ENCODE measurements at regions not wholly inside any gene's neighbourhood (a gene's known extent, or its start where the extent isn't known, plus 50 kb on each side); places are given as distances from the start of the nearest gene placed in this dataset.
"Not testable (repeated sequence)": the region's sequence is repeated elsewhere in the genome, so short reads cannot be mapped to it uniquely, and the experiment has no call there.

DNA sequence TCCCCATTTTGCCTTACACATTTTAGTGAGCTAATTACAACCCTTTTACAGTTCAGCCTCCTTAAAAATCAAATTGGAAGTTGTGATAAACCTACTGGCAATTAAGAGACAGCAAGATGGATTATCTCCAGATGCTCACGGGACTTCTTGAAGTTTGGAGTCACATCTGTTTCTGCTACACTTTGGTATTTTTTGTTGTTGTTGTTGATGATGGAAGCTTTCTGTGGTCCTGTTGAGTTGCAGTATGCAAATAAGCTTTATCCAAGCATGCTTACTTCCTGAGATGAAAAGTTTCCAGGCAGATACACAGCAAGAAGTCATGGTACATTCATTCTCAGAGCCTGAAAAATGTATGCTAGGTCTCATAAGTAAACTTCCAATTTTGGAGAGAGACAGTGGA, 670.0 kb upstream of the AMOT start:
- peaks cover 3 to 14% of the 10 kb centered on the region in 2 donors for H3K9me3 Mint-ChIP-seq
- ATAC-seq (no peak), DNase-seq (no peak)
- Histone ChIP-seq H3K27me3 (ENCODE audit: control insufficient read depth, insufficient read depth, low read length) (no peaks in the 10 kb centered on the region), H3K36me3 (ENCODE audit: control insufficient read depth, insufficient read depth, low read length) (no peaks in the 10 kb centered on the region), H3K4me3 (ENCODE audit: low read length) (no peak overlapping the region), H3K4me1 (ENCODE audit: control insufficient read depth, insufficient read depth, low read length) (no peaks in the 10 kb centered on the region), H3K27ac (ENCODE audit: low read length) (no peak overlapping the region), H3K9me3 (ENCODE audit: control insufficient read depth, insufficient read depth, low read length) (no peaks in the 10 kb centered on the region)
- 100% methylated on average over 1 of the region's 1 CpG for WGBS (ENCODE audit: insufficient coverage)
- no peak overlapping the region for H3K27ac Mint-ChIP-seq
- intact Hi-C loops (cut with micrococcal nuclease) = no loop called here
- H3K4me1 Mint-ChIP-seq = no peaks in the 10 kb centered on the region
- no peak overlapping the region for H3K4me3 Mint-ChIP-seq
- no peaks in the 10 kb centered on the region for H3K27me3 Mint-ChIP-seq (ENCODE audit: low read depth in 2 of 2)
- H3K36me3 Mint-ChIP-seq = no peaks in the 10 kb centered on the region
- TF ChIP-seq, protein P1, sequence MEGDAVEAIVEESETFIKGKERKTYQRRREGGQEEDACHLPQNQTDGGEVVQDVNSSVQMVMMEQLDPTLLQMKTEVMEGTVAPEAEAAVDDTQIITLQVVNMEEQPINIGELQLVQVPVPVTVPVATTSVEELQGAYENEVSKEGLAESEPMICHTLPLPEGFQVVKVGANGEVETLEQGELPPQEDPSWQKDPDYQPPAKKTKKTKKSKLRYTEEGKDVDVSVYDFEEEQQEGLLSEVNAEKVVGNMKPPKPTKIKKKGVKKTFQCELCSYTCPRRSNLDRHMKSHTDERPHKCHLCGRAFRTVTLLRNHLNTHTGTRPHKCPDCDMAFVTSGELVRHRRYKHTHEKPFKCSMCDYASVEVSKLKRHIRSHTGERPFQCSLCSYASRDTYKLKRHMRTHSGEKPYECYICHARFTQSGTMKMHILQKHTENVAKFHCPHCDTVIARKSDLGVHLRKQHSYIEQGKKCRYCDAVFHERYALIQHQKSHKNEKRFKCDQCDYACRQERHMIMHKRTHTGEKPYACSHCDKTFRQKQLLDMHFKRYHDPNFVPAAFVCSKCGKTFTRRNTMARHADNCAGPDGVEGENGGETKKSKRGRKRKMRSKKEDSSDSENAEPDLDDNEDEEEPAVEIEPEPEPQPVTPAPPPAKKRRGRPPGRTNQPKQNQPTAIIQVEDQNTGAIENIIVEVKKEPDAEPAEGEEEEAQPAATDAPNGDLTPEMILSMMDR (IDR thresholded peaks at IDR 0.05) = no peak

DNA sequence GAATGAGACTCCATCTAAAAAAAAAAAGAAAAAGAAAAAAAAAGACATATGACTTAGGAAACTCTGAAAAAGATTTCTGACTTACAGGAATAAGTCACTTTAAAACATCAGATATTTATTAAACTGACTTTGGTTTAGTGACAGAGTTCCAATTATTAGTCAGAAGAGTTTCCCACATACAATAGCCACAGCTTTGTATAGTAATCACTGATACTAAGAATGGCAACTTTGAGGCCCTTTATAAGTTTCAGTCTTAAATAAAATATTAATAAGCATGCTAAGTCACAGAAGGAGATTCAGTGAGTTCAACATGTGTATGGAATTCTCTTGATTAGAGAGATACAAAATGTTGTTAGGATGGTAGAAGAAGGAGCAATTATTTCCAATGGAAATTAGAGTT, 652.3 kb upstream of the AMOT start:
- intact Hi-C loops (cut with micrococcal nuclease) = no loop called here
- Mint-ChIP-seq H3K27ac (no peak overlapping the region), H3K9me3 (peaks cover 0 to 39% of the 10 kb centered on the region in 2 donors), H3K4me3 (no peak overlapping the region), H3K36me3 (no peaks in the 10 kb centered on the region), H3K4me1 (no peaks in the 10 kb centered on the region), H3K27me3 (ENCODE audit: low read depth in 2 of 2) (no peaks in the 10 kb centered on the region)
- Histone ChIP-seq H3K4me1 (ENCODE audit: control insufficient read depth, insufficient read depth, low read length) (no peaks in the 10 kb centered on the region), H3K27me3 (ENCODE audit: control insufficient read depth, insufficient read depth, low read length) (no peaks in the 10 kb centered on the region), H3K36me3 (ENCODE audit: control insufficient read depth, insufficient read depth, low read length) (no peaks in the 10 kb centered on the region), H3K27ac (ENCODE audit: low read length) (no peak overlapping the region), H3K4me3 (ENCODE audit: low read length) (no peak overlapping the region), H3K9me3 (ENCODE audit: control insufficient read depth, insufficient read depth, low read length) (no peaks in the 10 kb centered on the region)
- TF ChIP-seq, protein P1 (IDR thresholded peaks at IDR 0.05) = no peak
- DNase-seq = no peak
- no peak for ATAC-seq

DNA sequence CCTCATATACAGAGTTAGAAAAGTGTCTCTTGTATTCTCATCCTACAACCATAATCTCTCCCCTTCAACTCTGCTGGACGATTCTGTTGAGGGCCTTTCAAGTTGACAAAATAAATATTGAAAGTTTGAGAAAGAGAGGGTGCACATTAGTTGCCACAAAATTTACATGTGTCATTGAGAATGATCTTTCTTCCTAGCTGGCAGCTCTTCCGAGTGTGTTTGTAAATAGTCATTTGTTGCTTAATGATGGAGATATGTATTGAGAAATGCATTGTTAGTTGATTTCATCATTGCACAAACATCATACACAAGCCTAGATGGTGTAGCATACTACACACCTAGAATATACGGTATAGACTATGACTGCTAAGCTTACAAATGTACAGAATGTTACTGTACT, 632.8 kb upstream of the AMOT start:
- Mint-ChIP-seq H3K36me3 (no peaks in the 10 kb centered on the region), H3K27ac (no peak overlapping the region), H3K4me1 (no peaks in the 10 kb centered on the region), H3K4me3 (no peak overlapping the region), H3K9me3 (peaks cover 10% of the 10 kb centered on the region in 2 donors), H3K27me3 (ENCODE audit: low read depth in 2 of 2) (no peaks in the 10 kb centered on the region)
- TF ChIP-seq, protein P1 (IDR thresholded peaks at IDR 0.05) = no peak
- WGBS (ENCODE audit: insufficient coverage) = no CpG with 5 or more reads among the region's 3 CpGs
- Histone ChIP-seq H3K4me3 (ENCODE audit: low read length) (no peak overlapping the region), H3K27ac (ENCODE audit: low read length) (no peak overlapping the region), H3K27me3 (ENCODE audit: control insufficient read depth, insufficient read depth, low read length) (no peaks in the 10 kb centered on the region), H3K9me3 (ENCODE audit: control insufficient read depth, insufficient read depth, low read length) (no peaks in the 10 kb centered on the region), H3K4me1 (ENCODE audit: control insufficient read depth, insufficient read depth, low read length) (no peaks in the 10 kb centered on the region), H3K36me3 (ENCODE audit: control insufficient read depth, insufficient read depth, low read length) (no peaks in the 10 kb centered on the region)
- no peak for DNase-seq
- no peak for ATAC-seq
- intact Hi-C loops (cut with micrococcal nuclease) = no loop called here

DNA sequence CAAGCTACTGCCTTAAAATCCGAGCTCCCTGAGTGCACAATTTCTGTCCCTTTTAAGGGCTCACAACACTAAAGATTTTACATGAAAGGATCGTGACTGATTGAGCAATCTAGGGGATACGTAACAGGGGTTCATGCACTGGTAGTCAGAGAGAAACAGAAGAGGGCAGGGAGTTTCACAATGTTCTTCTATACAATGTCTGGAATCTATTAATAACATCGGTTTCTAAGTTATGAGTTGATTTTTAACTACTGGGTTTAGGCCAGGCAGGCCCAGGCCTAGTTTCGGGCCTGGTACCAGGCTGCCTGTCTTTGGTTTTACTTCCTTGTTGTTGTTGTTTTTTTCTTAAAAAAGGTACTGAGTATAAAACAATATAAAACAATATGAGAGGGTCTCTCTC, 632.4 kb upstream of the AMOT start:
- H3K4me3 ChIP-seq (ENCODE audit: low read length); intact Hi-C loops (cut with micrococcal nuclease); H3K27ac ChIP-seq (ENCODE audit: low read length); H3K36me3 ChIP-seq (ENCODE audit: control insufficient read depth, insufficient read depth, low read length); H3K4me3 Mint-ChIP-seq; H3K36me3 Mint-ChIP-seq; H3K4me1 Mint-ChIP-seq; H3K27me3 Mint-ChIP-seq (ENCODE audit: low read depth in 2 of 2); DNase-seq; ATAC-seq; H3K4me1 ChIP-seq (ENCODE audit: control insufficient read depth, insufficient read depth, low read length); H3K27ac Mint-ChIP-seq; H3K9me3 ChIP-seq (ENCODE audit: control insufficient read depth, insufficient read depth, low read length); H3K27me3 ChIP-seq (ENCODE audit: control insufficient read depth, insufficient read depth, low read length): not testable (repeated sequence)
- H3K9me3 Mint-ChIP-seq = peaks cover 9 to 10% of the 10 kb centered on the region in 2 donors
- no CpG with 5 or more reads among the region's 5 CpGs for WGBS (ENCODE audit: insufficient coverage)

Data from natural killer cell (primary cell).